HT1080 (cell line): ENCODE measurements at regions not wholly inside any gene's neighbourhood (a gene's known extent, or its start where the extent isn't known, plus 50 kb on each side); places are given as distances from the start of the nearest gene placed in this dataset.
"Not testable (repeated sequence)": the region's sequence is repeated elsewhere in the genome, so short reads cannot be mapped to it uniquely, and the experiment has no call there.

Source experiments
- DNase-seq: peaks from one replicate; pipeline ENCODE4 v3.0.0-alpha.2; 2015; ENCODE audit warnings: low read depth

- peak; percentile 76 for DNase-seq
Measured at GRCh38 chr5:145574889-145575573, 260.1 kb downstream of the PRELID2 start.

- DNase-seq, result peak; percentile 76
Measured at GRCh38 chr5:145568581-145568980, 266.6 kb downstream of the PRELID2 start.

GRCh38 chr5:145562931-145563330 is 272.2 kb downstream of the PRELID2 start:
- DNase-seq, result peak; percentile 24

- DNase-seq, result no peak
Measured at GRCh38 chr5:145558288-145558687, 276.9 kb downstream of the PRELID2 start.

- DNase-seq, result no peak
Measured at GRCh38 chr5:145557345-145557744, 277.8 kb downstream of the PRELID2 start.

- peak; percentile 90 for DNase-seq
Measured at GRCh38 chr5:145554399-145554798, 280.7 kb downstream of the PRELID2 start.

- no peak for DNase-seq
Measured at GRCh38 chr5:145553177-145553576, 282.0 kb downstream of the PRELID2 start.

- peak; percentile 54 for DNase-seq
Measured at GRCh38 chr5:145551714-145552113, 283.4 kb downstream of the PRELID2 start.

GRCh38 chr5:145548097-145548496 is 287.0 kb downstream of the PRELID2 start:
- DNase-seq, result no peak

- no peak for DNase-seq
Measured at GRCh38 chr5:145544401-145544800, 290.7 kb downstream of the PRELID2 start.

- DNase-seq, result no peak
Measured at GRCh38 chr5:145543968-145544367, 291.2 kb downstream of the PRELID2 start.

- peak; percentile 58 for DNase-seq
Measured at GRCh38 chr5:145540375-145540774, 294.8 kb downstream of the PRELID2 start.

- DNase-seq, result no peak
Measured at GRCh38 chr5:145539201-145539600, 295.9 kb downstream of the PRELID2 start.

- DNase-seq, result no peak
Measured at GRCh38 chr5:145536133-145536532, 299.0 kb downstream of the PRELID2 start.

- DNase-seq, result peak; percentile 87
Measured at GRCh38 chr5:145531038-145531734, 304.0 kb downstream of the PRELID2 start.

- DNase-seq, result no peak
Measured at GRCh38 chr5:145521523-145521922, 313.6 kb downstream of the PRELID2 start.

GRCh38 chr5:145521066-145521465 is 314.1 kb downstream of the PRELID2 start:
- DNase-seq, result no peak

- no peak for DNase-seq
Measured at GRCh38 chr5:145520335-145520734, 314.8 kb downstream of the PRELID2 start.

GRCh38 chr5:145517588-145517987 is 317.6 kb downstream of the PRELID2 start:
- not testable (repeated sequence) for DNase-seq

- DNase-seq, result no peak
Measured at GRCh38 chr5:145511351-145511750, 323.8 kb downstream of the PRELID2 start.

- DNase-seq, result no peak
Measured at GRCh38 chr5:145510769-145511168, 324.4 kb downstream of the PRELID2 start.

GRCh38 chr5:145510324-145510723 is 324.8 kb downstream of the PRELID2 start:
- no peak for DNase-seq
